GM21381 (cell line): ENCODE measurements at regions not wholly inside any gene's neighbourhood (a gene's known extent, or its start where the extent isn't known, plus 50 kb on each side); places are given as distances from the start of the nearest gene placed in this dataset.
A peak's percentile ranks its signal among the peaks of the same experiment; 100 is the strongest.
"Not testable (repeated sequence)": the region's sequence is repeated elsewhere in the genome, so short reads cannot be mapped to it uniquely, and the experiment has no call there.

Source experiments
- ATAC-seq: cut with Tn5 transposase; IDR thresholded peaks from one replicate; pipeline ENCODE4 v1.9.1; 2021; ENCODE audit warnings: mild to moderate bottlenecking, moderate library complexity; ENCODE audit not compliant: unreplicated experiment

DNA sequence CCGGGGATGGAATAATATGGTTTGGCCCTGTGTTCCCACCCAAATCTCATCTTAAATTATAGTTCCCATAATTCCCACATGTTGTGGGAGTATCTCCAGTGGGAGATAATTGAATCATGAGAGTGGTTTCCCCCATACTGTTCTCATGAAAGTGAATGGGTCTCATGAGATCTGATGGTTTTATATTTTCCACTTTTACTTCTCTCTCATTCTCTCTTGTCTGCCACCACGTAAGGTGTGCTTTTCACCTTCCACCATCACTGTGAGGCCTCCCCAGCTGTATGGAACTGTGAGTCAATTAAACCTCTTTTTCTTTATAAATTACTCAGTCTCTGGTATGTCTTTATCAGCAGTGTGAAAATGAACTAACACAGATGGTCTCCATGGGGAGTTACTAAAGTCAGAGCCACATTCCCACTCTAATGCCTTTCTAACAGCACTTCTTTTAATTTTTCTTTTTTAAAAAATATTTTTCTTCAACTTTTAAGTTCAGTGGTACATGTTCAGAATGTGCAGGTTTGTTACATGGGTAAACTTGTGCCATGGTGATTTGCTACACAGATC, 306.6 kb downstream of the DTHD1 start:
- ATAC-seq = no peak

DNA sequence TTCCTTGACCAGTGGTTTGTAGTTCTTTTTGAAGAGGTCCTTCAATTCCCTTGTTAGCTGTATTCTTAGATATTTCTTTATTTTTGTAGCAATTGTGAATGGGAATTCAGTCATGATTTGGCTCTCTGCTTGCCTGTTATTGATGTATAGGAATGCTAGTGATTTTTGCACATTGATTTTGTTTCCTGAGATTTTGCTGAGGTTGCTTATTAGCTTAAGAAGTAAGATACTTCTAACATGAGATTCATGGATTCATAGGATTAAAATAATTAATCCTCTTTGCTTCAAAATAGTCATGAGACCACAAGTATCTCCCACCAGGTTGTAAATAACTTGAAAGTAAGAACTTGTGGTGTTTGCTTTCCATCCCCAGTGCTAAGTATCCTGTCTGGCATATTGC, 308.9 kb downstream of the DTHD1 start:
- ATAC-seq = no peak

DNA sequence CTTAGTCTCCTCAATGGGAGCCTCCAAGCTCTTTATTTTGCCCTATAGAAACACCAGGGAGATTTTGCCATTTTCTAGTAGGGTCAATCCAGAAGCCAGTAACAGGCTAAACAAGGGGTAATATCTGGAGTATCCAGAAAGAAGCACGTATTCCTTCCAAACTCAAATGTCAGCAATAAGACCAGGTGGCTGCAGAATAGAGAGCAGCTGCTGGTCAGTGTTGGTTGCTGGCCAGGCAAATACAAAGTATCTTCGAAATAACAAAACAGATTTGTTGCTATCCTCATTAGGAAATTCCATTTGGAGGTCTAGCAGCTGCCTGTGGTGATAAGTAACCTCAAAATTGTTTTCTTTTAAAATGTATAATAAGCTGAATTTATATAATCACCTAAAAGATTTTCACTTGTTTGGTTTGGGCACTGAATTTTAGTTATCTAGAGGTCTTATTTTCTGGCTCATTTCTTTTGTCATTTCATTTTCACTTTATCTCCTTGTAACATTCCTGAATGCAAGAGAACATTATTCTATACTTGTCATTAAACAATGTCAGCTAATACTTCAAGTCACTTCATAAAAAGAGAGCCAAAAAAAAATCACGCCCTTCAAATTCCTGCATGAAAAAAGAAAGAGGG, 320.6 kb downstream of the DTHD1 start:
- ATAC-seq = no peak

DNA sequence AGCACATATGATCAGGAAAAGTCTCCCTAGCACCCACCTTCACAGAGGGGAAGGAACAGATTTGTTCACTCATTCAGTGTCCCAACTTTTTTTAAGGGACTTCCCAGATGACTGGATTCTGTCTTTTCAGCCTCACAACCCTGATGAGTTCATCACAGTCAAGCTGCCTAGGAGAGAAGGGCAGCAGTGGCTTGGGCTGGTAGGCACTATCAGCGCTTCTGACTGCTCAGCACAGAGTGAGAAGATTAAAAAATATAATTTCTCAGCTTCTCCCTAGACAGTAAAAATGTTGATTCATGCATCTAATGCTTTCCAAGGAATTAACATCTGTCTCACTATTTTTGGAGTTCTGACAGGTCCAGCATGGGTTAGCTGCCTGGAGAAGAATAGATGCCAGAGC, 328.2 kb downstream of the DTHD1 start:
- no peak for ATAC-seq

DNA sequence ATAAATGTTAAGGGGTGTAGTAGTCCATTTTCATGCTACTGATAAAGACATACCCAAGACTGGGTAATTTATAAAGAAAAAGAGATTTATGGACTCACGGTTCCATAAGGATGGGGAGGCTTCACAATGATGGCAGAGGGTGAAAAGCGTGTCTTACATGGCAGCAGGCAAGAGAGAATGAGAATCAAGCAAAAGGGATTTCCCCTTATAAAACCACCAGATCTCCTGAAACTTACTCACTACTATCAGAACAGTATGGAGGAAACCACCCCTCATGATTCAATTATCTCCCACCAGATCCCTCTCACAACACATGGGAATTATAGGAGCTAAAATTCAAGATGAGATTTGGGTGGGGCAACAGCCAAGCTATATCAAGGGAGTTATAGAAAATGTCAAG, 329.2 kb downstream of the DTHD1 start:
- no peak for ATAC-seq

DNA sequence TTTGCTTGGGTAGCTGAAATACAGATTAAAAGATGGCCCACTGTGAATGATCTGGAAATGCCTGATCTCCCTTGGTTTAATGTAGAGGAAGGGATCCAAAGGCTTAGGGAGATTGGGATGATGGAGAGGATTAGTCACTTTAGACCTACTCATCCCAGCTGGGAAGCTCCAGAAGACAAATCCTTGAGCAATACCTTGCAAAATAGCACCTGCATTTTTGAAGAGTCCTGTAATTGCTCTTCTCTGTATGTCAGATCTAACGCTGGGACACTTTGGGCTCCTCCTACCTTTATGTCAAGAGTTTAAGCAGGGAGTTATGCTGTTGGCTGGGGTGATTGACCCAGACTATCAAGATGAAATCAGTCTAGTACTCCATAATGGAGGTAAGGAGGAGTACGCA, 331.7 kb downstream of the DTHD1 start:
- not testable (repeated sequence) for ATAC-seq

DNA sequence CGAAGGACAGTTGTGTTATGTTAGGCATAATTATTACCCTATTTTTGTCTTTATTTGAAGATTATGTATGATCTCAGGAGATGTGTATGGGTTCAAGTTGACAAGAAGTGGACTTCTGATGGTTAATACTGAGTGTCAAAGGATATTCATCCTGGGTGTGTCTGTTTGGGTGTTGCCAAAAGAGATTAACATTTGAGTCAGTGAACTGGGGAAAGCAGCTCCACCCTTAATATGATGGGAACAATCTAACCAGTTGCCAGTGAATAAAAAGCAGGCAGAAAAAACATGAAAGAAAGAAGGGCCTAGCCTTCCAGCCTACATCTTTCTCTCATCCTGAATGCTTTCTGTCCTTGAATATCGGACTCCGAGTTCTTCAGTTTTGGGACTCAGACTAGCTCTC, 332.6 kb downstream of the DTHD1 start:
- ATAC-seq = no peak

DNA sequence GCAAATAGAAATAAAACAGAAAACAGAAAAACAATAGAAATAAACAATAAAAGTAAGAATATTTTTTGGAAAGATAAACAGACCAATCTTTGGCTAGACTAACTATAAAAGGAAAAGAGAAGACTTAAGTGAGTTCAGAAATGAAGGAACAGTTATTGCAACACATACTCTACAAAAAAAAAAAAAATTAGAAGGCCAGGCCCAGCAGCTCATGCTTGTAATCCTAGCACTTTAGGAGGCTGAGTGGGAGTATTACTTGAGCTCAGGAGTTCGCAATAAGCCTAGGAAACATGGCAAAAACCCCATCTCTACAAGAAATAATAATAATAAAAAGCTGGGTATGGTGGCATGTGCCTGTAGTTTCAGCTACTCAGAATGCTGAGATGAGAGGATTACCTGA, 336.7 kb downstream of the DTHD1 start:
- ATAC-seq = no peak

DNA sequence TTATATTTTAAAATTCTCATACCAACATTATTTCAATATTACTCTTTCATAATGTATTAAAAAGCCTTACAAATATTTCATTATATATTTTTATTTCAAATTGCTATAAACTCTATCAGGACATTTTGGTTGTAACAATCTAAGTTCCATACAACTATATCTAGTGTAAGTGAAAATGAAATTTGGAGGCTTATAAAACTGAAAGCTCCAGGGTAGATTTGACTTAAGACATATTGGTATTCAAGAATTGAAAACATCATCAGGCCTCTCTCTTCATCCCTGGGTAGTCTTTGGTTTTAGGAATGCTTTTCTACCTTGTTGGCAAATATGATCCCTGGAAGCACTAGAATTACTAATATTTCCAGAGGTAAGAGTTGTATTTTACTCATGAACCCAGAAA, 342.6 kb downstream of the DTHD1 start:
- ATAC-seq = no peak

DNA sequence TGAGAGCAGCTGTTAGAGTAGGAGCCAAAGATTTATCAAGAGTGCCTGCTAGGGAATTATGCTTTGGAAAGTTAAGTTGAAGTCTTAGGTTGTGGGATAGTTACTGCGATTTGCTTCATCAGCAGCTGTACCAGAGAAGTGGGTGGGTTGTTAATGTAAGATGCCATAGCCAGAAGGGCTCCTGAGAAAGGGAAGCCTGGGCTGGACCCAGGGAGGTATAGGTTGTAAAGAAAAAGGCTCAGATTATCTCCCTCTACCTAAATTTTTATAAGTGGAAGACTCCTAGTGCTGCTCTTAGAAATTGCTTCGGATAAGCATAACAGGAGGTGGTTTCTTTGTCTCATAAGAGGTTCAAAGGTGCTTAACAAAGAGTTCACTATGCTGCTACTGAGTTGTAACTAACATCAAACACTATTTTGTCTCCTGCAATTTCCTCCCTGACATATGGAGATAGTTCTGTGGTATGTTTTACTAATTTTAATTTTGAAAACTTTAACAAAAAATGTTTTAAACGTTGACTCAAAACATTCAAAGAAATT, 356.9 kb downstream of the DTHD1 start:
- ATAC-seq = no peak

DNA sequence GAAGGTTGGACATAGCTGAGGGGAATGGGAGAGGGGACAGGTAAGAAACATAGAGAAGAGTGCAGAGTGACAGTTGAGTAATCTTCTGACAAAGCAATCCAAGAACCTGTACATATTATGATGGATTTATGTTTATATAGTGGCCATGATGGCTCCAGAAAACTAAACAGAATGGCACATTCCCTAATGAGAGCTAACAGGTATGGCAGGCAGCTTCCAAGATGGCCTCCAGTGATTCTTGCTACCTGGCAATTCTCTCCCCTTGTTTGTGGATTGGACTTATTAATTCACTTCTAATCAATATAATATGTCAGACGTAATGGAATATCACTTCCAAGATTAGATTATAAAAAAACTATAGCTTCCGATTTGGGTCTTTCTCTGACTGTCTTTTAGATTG, 359.5 kb downstream of the DTHD1 start:
- ATAC-seq = no peak

DNA sequence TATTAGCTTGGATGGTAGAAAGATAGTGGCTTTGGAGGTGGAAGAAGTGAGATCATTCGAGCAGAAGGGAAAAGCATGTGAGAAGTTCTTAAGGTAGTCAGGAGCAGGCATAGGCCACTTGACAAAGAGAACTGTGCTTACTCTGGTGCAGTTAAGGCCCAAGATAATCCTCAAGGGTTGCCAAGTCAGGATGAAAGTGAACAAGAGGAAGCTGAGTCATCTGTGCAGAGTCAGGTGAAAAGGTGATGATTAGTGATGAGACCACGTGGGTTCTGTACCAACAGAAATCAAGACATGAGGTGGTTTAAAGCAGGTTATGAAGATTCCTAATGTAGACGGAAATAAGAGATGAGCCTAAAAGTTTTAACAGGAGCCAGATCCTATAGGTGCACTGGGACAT, 369.8 kb downstream of the DTHD1 start:
- ATAC-seq = peak; percentile 96

DNA sequence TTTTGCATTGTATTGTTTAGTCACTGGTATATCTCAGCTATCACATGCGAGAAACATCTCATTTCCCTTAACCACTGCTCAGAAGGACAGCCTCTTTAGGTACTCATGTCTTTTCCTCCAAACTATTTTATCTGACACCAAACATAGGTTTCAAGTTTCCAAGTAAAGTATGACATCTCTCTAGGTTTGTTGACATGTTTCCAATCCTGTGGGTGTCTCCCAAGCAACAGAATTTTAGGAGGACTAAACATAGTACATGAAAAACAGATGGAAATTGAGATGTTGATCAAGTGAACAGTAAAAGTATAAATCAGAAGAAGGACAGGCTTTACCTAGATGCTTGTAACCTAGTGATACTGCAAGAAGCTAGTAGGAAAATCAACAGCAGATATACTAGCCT, 371.4 kb downstream of the DTHD1 start:
- ATAC-seq = no peak

DNA sequence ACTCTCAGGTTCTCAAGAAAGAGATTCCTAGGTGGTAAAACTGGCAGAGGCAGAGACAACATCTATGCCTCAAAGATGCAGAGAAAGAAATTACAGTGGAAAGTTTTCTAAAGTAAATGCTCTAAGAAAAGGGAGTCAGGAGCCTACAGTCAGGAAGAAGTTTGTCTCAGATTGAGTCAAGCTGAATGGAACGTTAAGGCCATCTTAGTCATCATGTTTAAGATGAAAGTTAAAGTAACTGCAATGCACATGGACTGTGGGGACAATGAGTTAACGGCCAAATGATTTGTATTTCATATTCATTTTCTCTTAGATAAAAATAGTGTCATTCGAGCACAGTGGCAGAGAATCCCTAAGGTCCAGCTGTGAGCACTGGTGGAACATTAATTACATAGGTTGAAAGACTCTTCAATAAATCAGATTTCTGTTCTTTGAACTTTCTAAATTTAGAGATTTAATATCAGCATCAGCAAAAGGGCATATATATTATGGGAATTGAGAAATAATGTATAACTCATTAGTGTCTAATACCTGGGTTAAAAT, 384.6 kb downstream of the DTHD1 start:
- ATAC-seq = no peak

DNA sequence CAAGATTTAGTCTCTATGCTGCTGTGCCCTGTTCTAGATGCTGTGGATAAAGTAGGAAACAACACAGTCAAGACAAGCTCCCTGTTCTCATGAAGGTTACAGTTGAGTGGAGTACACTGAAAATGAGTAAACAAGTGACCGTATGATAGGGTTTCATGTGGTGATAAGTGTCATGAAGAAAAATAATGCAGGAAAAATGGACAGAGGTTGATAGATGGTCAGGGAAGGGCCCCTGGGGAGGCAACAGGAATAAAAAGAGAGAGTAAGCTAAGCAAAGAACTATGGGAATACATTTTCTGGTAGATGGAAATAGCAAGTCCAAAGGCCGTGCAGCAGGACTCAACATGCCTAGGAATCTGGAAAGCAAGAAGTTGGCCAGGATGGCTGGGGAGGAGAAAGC, 394.0 kb downstream of the DTHD1 start:
- ATAC-seq = no peak

DNA sequence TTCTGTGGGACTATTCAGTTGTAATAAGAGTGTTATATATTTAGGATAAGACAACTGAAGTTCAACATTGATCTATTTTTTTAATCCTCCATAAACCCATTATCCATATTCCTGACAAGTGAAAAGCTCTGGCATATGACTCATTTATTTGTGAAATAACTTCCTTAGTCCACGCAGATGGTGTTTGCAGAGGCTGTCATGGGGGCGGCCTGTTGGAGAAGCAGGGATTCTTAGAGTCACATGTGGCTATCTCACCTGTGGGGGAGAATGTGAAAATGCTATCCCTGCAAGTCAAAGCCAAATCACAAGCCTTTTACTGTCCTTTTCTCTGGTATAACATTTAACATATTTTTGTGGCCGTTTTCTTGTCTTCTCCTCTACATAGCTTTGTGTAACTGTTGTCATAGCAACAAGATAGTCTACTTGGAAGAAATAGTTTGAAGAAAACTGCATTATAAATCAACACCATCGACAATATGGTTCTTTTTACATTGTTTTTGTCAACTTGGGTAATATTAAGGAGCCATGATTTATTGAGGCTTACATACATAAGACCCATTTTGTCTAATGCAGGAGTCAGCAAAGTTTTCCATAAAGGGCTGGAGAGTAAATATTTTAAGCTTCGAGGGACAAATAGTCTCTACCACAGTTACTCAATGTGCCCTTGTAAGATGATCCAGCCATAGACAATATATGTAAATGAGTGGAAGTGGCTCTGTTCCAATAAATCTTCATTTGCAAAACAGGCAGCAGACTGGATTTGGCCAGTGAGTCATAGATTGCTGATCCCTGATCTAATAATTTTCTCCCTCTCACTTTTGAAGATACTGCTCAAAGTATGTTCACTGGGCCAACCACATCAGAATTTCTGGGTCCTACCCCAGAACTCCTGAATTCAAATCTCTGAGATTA, 395.0 kb downstream of the DTHD1 start:
- no peak for ATAC-seq

DNA sequence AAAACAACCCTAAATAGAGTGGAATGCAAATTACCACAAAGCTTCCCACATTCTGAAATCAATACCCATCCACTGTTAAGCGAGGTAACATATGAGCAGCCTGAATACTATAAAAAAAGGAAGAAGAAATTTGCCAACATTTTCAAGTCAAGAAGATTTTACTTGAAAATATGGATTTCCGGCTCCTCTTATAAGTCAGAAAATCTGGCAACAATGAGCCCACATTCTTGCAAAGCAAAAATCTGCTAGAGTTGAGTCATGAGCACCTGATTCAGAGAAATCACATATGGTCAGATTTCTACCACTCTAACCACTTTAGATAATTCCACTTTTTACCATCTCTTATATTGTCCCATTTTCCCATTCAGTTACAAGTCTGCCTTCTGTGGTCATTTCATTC, 395.7 kb downstream of the DTHD1 start:
- ATAC-seq = no peak

DNA sequence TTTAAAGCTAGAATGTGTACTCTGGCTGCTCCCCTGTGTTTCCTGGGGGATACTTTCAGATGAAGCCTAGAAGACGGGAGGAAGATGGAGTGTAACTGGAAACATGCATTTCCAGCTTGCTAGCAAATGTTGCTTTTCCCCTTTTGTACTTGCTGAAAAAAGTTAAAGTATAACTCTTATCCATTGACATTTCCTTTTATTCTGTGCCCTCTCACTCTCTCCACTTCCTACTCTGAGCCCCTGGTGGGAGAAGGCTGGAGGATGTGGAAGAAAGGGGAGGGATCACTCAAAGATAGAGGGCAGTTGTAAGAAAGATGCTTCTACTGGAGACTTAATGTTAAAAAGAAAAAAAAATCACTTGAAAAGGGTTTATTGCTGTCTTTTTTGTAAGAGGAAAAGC, 396.5 kb downstream of the DTHD1 start:
- no peak for ATAC-seq

DNA sequence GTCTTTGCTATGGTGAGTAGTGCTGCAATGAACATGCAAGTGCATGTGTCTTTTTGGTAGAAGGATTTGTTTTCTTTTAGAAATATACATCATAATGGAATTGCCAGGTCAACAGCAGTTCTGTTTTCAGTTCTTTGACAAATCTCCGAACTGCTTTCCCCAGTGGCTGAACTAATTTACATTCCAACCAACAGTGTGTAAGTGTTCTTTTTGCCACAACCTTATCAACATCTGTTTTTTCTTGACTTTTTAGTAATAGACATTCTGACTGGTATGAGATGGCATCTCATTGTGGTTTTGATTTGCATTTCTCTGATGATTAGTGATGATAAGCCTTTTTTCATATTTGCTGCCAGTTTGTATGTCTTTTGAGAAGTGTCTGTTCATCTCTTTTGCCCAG, 406.3 kb downstream of the DTHD1 start:
- no peak for ATAC-seq

DNA sequence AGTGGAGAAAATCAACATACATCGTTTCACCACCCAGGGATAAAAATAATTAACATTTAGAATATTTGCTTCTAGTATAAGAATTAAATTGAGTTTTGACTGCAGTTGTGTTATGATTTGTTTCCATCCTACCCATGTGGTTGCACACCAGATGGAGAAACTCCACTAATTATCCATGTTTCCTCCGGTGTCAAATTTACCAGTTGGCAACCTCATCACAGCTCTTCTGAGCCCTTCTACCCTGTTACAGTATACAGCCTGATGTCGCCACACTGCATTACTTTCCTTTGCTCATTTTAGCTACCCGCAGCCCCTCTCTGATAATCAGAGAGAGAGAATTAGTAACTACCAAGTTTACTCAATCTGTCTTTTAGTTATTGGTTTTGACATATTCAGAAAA, 411.2 kb downstream of the DTHD1 start:
- no peak for ATAC-seq

DNA sequence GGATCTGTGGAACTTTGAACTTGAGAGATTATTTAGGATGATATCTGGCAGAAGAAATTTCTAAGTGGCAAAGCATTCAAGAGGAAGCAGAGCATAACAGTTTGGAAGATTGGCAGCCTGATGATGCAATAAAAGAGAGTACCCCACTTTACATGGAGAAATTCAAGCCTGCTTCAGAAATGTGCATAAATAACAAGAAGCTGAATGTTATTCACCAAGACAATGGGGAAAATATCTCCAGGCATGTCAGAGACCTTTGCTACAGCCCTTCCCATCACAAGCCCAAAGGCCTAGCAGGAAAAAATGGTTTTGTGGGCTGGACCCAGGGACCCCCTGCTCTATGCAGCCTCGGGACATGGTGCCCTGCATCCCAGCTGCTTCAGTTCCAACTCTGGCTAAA, 420.8 kb downstream of the DTHD1 start:
- ATAC-seq = no peak

DNA sequence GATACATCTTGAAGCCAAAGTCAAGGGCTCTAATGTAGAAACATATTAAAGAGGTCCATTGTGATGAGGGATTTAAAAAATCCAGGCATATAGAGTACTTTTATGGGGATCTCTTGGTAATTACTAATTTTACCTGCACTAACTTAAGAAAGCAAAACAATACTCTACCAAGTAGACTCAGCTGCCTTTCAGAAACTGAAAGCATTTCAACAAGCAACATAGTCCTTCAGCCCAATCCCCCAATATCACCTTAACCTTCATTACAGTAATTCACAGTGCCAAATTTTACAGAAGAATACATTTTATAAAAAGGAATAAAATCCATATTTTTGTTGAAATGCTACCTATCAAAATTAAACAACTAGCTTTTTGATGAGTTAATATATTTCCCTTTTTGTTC, 422.9 kb downstream of the DTHD1 start:
- ATAC-seq = no peak
